GM21786 (cell line): ENCODE measurements at regions not wholly inside any gene's neighbourhood (a gene's known extent, or its start where the extent isn't known, plus 50 kb on each side); places are given as distances from the start of the nearest gene placed in this dataset.

Experiments
- ATAC-seq: cut with Tn5 transposase; IDR thresholded peaks from one replicate; pipeline ENCODE4 v1.9.1; 2021; ENCODE audit not compliant: unreplicated experiment

GRCh38 chr6:125534430-125535263 is 214.8 kb upstream of the HEY2 start:
- no peak for ATAC-seq

GRCh38 chr6:125537090-125537489 is 212.3 kb upstream of the HEY2 start:
- ATAC-seq = no peak

- no peak for ATAC-seq
Observed at GRCh38 chr6:125539892-125540291, 209.5 kb upstream of the HEY2 start.

- ATAC-seq = no peak
Observed at GRCh38 chr6:125544819-125545218, 204.6 kb upstream of the HEY2 start.

DNA sequence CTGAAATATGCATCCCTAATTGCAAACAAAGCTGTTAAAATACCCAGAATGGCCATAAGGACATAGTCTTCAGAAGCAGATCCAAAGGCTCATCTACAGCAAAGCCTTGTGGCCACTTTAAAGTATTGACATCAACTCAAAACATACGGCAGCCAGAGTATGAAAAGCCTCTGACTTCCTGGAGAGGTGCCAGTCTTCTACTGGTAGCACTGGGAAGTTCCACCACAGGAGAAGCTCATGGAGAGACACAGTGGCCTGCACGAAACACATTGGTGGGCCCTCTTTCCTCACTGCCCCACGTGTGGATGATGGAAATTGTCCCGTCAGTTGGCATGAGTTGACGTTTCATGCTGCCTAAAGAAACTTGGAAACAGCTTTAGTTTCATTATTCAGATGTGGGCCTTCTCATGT is 202.6 kb upstream of the HEY2 start:
- ATAC-seq = no peak

GRCh38 chr6:125547381-125547780 is 202.1 kb upstream of the HEY2 start:
- no peak for ATAC-seq

- no peak for ATAC-seq
Observed at GRCh38 chr6:125549202-125549884, 200.1 kb upstream of the HEY2 start.

GRCh38 chr6:125550892-125551291 is 198.5 kb upstream of the HEY2 start:
- no peak for ATAC-seq

GRCh38 chr6:125552819-125553218 is 196.6 kb upstream of the HEY2 start:
- no peak for ATAC-seq

GRCh38 chr6:125554456-125554855 is 195.0 kb upstream of the HEY2 start:
- no peak for ATAC-seq

DNA sequence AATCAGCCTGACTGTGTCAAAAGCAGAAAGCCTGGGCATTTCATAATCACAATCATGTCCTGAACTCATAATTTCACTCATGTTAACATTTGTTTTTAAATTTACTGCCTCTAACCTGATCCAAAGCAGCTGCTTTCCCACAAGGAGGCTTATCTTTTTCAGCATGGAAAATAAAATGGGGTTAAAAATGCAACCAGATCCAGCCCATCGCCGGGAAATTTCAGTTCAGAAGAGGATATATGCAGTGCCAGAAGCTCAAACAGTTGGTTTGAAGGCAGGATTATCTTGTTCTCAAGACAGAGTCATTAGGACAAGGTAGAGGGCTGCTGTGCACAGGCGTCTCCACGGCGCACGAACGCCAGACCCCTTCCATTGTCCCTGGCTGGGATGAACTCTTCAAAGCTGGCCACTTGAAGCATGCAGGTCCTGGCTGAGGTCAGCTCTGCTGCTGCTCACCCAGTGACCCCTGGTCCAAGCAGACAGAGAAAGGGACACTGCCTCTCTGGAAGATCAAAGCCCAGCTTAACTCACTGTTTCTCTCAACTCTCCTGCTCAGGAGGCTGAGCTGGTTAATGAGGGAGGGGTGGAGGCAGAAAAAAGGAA is 191.1 kb upstream of the HEY2 start:
- no peak for ATAC-seq

DNA sequence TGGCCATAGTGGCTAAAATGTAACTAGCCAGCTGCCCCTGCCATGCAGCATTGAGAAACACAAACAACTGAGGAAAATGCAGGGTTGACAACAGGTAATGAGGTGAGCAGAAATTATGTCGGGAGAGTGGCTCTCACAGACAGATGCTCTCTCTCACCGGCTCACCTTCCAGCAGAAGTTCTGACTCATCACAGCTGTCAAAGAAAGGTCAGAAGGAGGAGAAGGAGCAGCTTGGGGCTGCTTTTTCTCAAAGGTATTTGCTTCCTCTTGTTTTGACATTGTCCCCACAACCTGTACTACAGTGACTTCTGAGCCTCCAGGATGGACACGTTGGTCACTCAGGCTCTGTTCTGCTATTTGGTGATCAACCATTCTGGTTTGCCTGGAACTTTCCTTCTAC is 190.5 kb upstream of the HEY2 start:
- no peak for ATAC-seq

DNA sequence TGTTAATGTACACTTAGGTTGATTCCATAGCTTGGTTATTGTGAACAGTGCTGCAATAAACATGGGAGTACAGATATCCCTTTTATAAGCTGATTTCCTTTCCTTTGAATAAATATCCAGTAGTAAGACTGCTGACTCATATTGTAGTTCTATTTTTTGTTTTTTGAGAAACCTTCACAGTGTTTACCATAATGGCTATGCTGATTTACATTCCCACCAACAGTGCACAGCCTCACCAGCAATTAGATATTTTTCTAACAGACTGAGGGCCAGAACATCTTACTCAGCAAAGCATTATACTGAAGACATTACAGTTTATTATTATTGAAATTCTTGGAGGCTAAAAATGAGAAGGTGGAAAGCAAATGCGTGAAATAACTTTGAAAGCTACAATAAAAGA is 187.3 kb upstream of the HEY2 start:
- ATAC-seq = no peak

- no peak for ATAC-seq
Observed at GRCh38 chr6:125564941-125565340, 184.5 kb upstream of the HEY2 start.

- no peak for ATAC-seq
Observed at GRCh38 chr6:125567407-125567806, 182.0 kb upstream of the HEY2 start.

- no peak for ATAC-seq
Observed at GRCh38 chr6:125568609-125569008, 180.8 kb upstream of the HEY2 start.

- no peak for ATAC-seq
Observed at GRCh38 chr6:125570526-125570925, 178.9 kb upstream of the HEY2 start.

GRCh38 chr6:125571207-125571755 is 178.2 kb upstream of the HEY2 start:
- no peak for ATAC-seq

DNA sequence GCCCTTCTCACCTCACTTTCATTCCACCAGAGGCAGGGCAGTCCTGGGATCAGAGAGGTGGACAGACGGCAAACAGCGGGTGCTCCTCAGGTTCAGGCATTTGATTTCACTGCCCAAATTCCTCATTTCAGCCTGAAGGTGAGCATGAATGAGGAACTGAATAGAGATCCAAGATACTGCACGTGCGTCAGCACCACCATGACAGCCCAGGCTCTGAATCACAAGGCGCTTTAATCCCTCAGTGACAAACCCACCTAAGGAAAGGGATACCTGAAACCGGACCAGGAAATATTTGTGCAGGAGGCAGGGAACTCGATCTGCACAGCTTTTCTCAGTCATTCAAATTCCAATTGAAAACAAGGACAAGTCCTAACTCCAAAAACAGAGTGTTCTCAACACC is 174.8 kb upstream of the HEY2 start:
- no peak for ATAC-seq

DNA sequence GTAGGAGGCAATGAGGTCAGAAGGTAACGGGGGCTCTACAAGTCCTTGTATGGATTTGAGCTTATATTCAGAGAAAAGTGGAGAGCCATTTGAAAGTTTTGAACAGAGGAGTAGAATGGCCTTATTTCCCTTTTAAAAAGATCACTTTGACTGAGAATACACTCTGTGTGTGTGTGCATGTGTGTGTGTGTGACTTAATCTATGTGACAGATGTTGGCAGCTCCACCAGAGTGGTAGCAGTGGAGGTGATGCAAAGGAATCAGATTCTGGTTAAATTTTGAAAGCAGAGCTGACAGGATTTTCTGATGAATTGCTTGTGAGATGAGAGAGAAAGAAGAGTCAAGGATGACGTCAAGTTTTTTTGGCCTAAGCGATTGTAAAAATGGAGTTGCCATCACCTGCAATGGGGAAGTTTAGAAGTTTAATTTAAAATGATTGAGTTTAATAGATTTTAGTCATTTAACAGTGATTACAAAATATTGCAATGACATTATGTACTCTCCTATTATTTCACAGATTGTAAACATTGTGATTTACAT is 172.2 kb upstream of the HEY2 start:
- ATAC-seq = no peak

- ATAC-seq = no peak
Observed at GRCh38 chr6:125584468-125584939, 164.9 kb upstream of the HEY2 start.
